Motor neuron (in vitro differentiated cells): ENCODE measurements at regions not wholly inside any gene's neighbourhood (a gene's known extent, or its start where the extent isn't known, plus 50 kb on each side); places are given as distances from the start of the nearest gene placed in this dataset.
A peak's percentile ranks its signal among the peaks of the same experiment; 100 is the strongest.

Experiments
- ATAC-seq, 8 experiments: fragments of 200-7000 bp; cut with Tn5 transposase; replicated peaks in 6 of 8; 2 replicates each; pipeline ENCODE4 v1.8.0; 2021; ENCODE audit warnings: mild to moderate bottlenecking in 8 of 8, moderate library complexity in 8 of 8
- H3K27ac ChIP-seq, 2 donors: fragments of 250-450 bp; sonication (Bioruptor Pico); 2 replicates each; pipeline ENCODE4 v1.9.0; 2021; ENCODE audit warnings: antibody characterized with exemption in 2 of 2, mild to moderate bottlenecking in 2 of 2, moderate library complexity in 1 of 2
- H3K4me1 ChIP-seq, 2 donors: fragments of 250-450 bp; sonication (Bioruptor Pico); replicated peaks in 1 of 2; 2 replicates each; pipeline ENCODE4 v1.6.1; 2021; ENCODE audit warnings: antibody characterized with exemption in 2 of 2, mild to moderate bottlenecking in 2 of 2, moderate library complexity in 1 of 2
- H3K4me3 ChIP-seq, 5 donors: fragments of 250-450 bp; sonication (Bioruptor Pico); 2 replicates each; pipeline ENCODE4 v1.9.0; 2021; ENCODE audit warnings: antibody characterized with exemption in 5 of 5, mild to moderate bottlenecking in 5 of 5, moderate library complexity in 4 of 5
- WGBS, 10 experiments: fragments of 450-650 bp; shearing (Covaris generic); methylation state at CpG; one replicate each; pipeline ENCODE4 v1.0.0; 2022; 5-methylcytosine and 5-hydroxymethylcytosine counted together
- in situ Hi-C, 9 experiments: fragments of 400-800 bp; cut with MboI; loops; one replicate each; pipeline ENCODE4 v1.15.0; 2021; ENCODE audit warnings: low sequenced_read_pairs in 9 of 9, low pct_unique_long_range_greater_than_20kb in 2 of 9; ENCODE audit not compliant: unreplicated experiment in 9 of 9

- 0 to 100% (median 79%) methylated on average over 1 to 4 of the region's 4 CpGs for WGBS, 10 experiments
- no peaks in the 10 kb centered on the region for H3K4me1 ChIP-seq
- H3K27ac ChIP-seq: no peak overlapping the region
- in situ Hi-C loops: no loop called here
- ATAC-seq: peak in 2 of 8 experiments; percentile 28 to 85
- H3K4me3 ChIP-seq: no peak overlapping the region
Measured at GRCh38 chr12:30092983-30093617, 309.4 kb upstream of the TMTC1 start.

- Histone ChIP-seq H3K27ac (no peak overlapping the region), H3K4me1 (no peaks in the 10 kb centered on the region), H3K4me3 (no peak overlapping the region)
- no peak for ATAC-seq
- 28 to 100% (median 85%) methylated on average over 1 to 2 of the region's 2 CpGs for whole genome bisulfite sequencing, 10 experiments
- in situ Hi-C loops: no loop called here
Measured at GRCh38 chr12:30090258-30090657, 306.5 kb upstream of the TMTC1 start.

DNA sequence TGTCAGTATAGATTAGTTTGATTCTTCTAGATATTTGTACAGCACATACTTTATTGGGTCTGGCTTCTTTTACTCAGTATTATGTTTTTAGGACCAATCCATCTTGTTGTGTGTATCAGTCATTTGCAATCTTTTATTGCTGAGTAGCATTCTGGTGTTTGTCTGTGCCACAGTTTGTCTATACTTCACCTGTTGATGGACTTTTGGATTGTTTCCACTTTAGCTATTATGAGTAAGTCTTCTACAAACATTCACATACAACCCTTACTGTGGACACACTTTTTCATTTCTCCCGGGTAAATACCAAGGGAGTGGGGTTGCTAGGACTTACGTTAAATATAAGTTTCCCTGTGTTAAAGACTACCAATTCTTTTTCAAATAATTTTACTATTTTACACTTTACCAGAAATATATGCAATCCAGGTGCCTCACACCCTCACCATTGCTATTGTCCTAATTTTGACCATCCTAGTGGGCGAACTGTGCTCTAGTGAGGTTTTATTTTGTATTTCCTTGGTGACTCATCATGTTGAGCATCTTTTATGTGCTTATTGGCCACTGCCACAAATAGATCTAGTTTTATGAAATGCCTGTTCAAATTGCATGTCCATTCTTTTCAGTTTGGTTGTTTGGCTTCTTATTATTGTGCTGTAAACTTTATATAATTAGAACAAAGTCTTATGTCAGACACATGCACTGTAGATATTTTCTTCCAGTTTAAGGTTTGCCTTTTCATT, 304.7 kb upstream of the TMTC1 start:
- Histone ChIP-seq H3K27ac (no peak overlapping the region), H3K4me1 (no peaks in the 10 kb centered on the region), H3K4me3 (no peak overlapping the region)
- in situ Hi-C loops: no loop called here
- peak in 1 of 8 experiments; percentile 76 for ATAC-seq
- 48 to 94% (median 69%) methylated on average over 2 to 3 of the region's 3 CpGs; no CpG with 5 or more reads in 2 of the 10 experiments for whole genome bisulfite sequencing, 10 experiments

- in situ Hi-C loops: no loop called here
- Histone ChIP-seq H3K4me1 (no peaks in the 10 kb centered on the region), H3K27ac (no peak overlapping the region), H3K4me3 (no peak overlapping the region)
- 0 to 83% (median 52%) methylated on average over 1 to 3 of the region's 3 CpGs for WGBS, 10 experiments
- ATAC-seq: peak in 3 of 8 experiments; percentile 60 to 62 (median 61)
Measured at GRCh38 chr12:30082381-30082780, 298.6 kb upstream of the TMTC1 start.

GRCh38 chr12:30074916-30075315, 291.2 kb upstream of the TMTC1 start:
- in situ Hi-C loops: no loop called here
- 0 to 92% (median 80%) methylated on average over 1 of the region's 1 CpG; no CpG with 5 or more reads in 5 of the 10 experiments for WGBS, 10 experiments
- H3K27ac ChIP-seq: no peak overlapping the region
- ATAC-seq: peak in 3 of 8 experiments; percentile 78 to 84 (median 82)
- no peak overlapping the region for H3K4me3 ChIP-seq
- H3K4me1 ChIP-seq: no peaks in the 10 kb centered on the region

DNA sequence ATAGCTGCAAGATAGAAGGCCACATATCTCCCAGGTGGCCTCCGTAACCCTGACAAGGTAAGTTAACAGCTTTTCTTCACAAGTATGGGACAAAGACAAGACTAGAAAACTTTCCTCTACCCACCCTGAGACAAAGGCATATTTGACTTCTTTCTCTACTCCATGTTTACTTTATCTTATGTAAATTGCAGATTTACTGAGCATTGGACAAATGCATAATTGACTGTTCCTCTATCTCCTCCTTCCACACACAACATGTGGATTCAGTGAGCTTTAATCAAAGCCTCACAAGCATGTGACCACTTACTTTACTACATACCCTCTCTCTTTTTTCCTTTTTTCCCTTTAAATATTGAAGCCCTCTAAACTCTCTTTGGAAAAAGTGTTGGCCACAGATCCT, 289.1 kb upstream of the TMTC1 start:
- peak in 4 of 8 experiments; percentile 26 to 71 (median 56) for ATAC-seq
- in situ Hi-C loops: no loop called here
- 29 to 100% (median 89%) methylated on average over 1 of the region's 1 CpG; no CpG with 5 or more reads in 5 of the 10 experiments for WGBS, 10 experiments
- Histone ChIP-seq H3K4me3 (no peak overlapping the region), H3K27ac (no peak overlapping the region), H3K4me1 (no peaks in the 10 kb centered on the region)

DNA sequence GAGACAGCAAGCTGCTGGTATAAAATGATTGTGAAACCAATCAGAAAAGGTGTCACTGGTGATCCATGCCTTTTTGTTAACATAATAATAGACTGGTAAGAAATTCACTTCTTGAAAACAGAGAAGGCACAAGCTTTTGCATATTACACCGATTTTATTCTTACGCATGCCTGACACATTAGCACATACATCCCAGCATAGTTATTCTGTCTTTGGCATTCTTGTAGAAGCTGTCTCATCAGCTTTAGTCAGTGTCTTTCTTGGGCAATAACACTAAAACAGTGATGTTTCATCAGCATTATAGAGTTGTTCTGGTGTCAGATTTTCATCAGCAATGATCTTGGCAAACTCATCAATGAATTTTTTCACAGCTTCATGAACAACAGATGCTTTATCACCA, 283.4 kb upstream of the TMTC1 start:
- WGBS, 10 experiments: 17 to 83% (median 52%) methylated on average over 2 of the region's 2 CpGs; no CpG with 5 or more reads in 3 of the 10 experiments
- in situ Hi-C loops: no loop called here

GRCh38 chr12:30064906-30065305, 281.2 kb upstream of the TMTC1 start:
- Histone ChIP-seq H3K4me1 (no peaks in the 10 kb centered on the region), H3K27ac (no peak overlapping the region), H3K4me3 (no peak overlapping the region)
- in situ Hi-C loops: no loop called here
- WGBS, 10 experiments: 4 to 100% (median 75%) methylated on average over 1 to 2 of the region's 2 CpGs; no CpG with 5 or more reads in 5 of the 10 experiments
- no peak for ATAC-seq

More for the DNA sequence above, 283.4 kb upstream of the TMTC1 start:
- ATAC-seq: peak in 6 of 8 experiments; percentile 35 to 83 (median 72)
- Histone ChIP-seq H3K27ac (peak overlapping the region in 1 of 2 donors; percentile 4), H3K4me3 (no peak overlapping the region), H3K4me1 (no peaks in the 10 kb centered on the region)

DNA sequence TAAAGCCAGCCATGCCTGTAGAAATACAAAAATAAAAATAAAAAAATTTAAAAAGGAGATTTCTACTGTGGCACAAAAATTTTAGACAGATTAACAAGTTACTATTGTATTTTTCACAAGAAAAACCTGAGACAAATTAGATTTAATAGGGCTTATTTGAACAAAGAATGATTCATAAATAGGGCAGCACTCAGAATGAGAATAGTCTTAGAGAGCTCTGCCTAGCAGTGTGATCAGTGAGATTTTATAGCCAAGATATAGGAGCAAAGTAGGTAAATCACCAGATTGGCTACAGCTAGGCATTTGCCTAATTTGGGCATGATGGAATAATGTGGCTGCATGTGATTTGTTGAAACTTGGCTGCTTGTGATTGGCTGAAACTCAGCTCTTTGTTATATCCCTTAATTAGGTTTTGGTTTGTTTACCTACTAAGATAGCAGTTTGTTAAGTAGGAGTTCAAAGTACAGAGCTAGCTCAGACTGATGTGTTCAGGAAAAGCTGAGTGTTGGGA, 279.7 kb upstream of the TMTC1 start:
- Histone ChIP-seq H3K4me3 (no peak overlapping the region), H3K4me1 (no peaks in the 10 kb centered on the region), H3K27ac (no peak overlapping the region)
- in situ Hi-C loops: no loop called here
- no peak for ATAC-seq

DNA sequence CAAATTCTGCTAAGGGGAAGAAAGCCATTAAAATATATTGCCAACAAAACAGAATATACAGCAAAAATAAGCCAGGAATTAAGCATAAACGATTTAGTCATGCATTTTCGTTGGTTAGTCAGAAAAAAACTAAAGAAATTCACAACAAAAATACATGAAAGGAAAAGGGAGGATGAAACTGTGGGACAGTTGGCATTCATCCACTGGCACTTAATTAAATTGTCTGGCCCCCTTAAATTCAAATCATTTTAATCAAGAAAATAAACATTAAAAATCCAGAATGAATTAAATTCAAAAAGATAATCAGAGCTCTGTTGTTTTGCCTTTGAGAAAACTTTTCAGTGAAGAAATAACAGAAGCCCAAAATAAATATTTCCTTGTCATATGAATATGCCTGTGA, 264.6 kb upstream of the TMTC1 start:
- in situ Hi-C loops: no loop called here
- Histone ChIP-seq H3K27ac (no peak overlapping the region), H3K4me3 (no peak overlapping the region), H3K4me1 (peaks cover 2 to 4% of the 10 kb centered on the region in 2 donors)
- WGBS, 10 experiments: 7 to 90% (median 64%) methylated on average over 2 of the region's 2 CpGs
- no peak for ATAC-seq

GRCh38 chr12:30047516-30048254, 263.9 kb upstream of the TMTC1 start:
- WGBS, 10 experiments: 14 to 93% (median 79%) methylated on average over 1 to 5 of the region's 5 CpGs; no CpG with 5 or more reads in 1 of the 10 experiments
- no peak overlapping the region for H3K4me3 ChIP-seq
- in situ Hi-C loops: no loop called here
- peak in 3 of 8 experiments; percentile 19 to 45 (median 34) for ATAC-seq
- no peak overlapping the region for H3K27ac ChIP-seq
- H3K4me1 ChIP-seq: peaks cover 3 to 4% of the 10 kb centered on the region in 2 donors

GRCh38 chr12:30046376-30046775, 262.6 kb upstream of the TMTC1 start:
- no peak for ATAC-seq
- H3K4me1 ChIP-seq: peaks cover 3 to 4% of the 10 kb centered on the region in 2 donors
- WGBS, 10 experiments: 38 to 100% (median 79%) methylated on average over 1 to 2 of the region's 2 CpGs; no CpG with 5 or more reads in 1 of the 10 experiments
- in situ Hi-C loops: no loop called here
- H3K4me3 ChIP-seq: no peak overlapping the region
- H3K27ac ChIP-seq: no peak overlapping the region

DNA sequence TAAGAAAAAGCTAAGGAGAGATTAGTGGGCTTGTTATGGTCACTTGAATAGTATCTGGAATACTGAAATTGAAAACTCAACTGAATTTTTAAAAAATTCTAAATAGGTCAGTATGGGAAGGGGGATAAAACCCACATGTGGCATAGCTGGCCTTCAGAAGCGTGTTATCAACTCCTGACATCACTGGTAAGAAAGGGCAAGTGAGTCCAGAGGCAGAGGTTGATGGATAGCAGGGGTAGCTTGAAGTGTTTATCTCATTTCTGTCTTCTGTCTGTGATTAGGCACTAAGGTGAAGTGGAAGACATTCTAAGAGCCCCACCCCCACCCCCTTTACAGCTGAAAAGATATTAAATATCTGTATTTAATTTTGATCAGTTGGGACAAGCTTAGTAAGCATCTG, 261.4 kb upstream of the TMTC1 start:
- WGBS, 10 experiments: 40 to 100% (median 83%) methylated on average over 1 of the region's 1 CpG; no CpG with 5 or more reads in 4 of the 10 experiments
- Histone ChIP-seq H3K4me3 (no peak overlapping the region), H3K4me1 (peaks cover 3 to 4% of the 10 kb centered on the region in 2 donors), H3K27ac (no peak overlapping the region)
- in situ Hi-C loops: no loop called here
- ATAC-seq: no peak
